ENCODE measurements at regions not wholly inside any gene's neighbourhood (a gene's known extent, or its start where the extent isn't known, plus 50 kb on each side); places are given as distances from the start of the nearest gene placed in this dataset.

DNA sequence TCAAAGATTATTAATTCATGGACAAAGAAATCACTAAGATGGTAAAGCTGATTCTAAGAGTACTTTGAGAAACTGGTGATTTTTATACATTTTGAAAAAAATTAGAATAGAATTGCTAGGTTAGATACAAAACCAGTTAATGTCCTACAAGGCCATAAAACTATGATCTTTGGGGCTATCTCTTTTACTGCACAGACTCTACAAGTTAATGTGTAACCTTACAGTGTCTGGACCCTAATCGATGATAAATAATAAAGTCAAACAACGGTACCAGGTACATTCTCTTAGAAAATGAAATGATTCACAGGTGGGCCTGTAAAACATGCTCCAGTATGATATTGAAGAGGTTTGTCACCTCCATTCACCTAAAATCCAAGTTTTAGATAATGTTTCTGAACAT lies 199.8 kb upstream of the LYZL1 start:
- Histone ChIP-seq H4K20me1 (ENCODE audit: insufficient read depth, low read length) (no peaks in the 10 kb centered on the region), H3K4me1 (ENCODE audit: insufficient read depth, low read length) (no peaks in the 10 kb centered on the region), H3K27ac (ENCODE audit: low read depth, low read length) (no peak overlapping the region), H3K36me3 (ENCODE audit: insufficient read depth, low read length) (no peaks in the 10 kb centered on the region), H3K9me3 (ENCODE audit: insufficient read depth, low read depth, low read length) (no peaks in the 10 kb centered on the region), H3K4me2 (ENCODE audit: low read length) (no peak overlapping the region), H3K27me3 (ENCODE audit: insufficient read depth, low read length) (no peaks in the 10 kb centered on the region), H3K9ac (ENCODE audit: low read length) (no peak overlapping the region), H2AFZ (ENCODE audit: low read depth, low read length) (no peak overlapping the region), H3K4me3 (ENCODE audit: insufficient read depth, low read depth, low read length) (no peak overlapping the region), H3K79me2 (ENCODE audit: insufficient read depth, low read length) (no peaks in the 10 kb centered on the region)
- DNase-seq (ENCODE audit: low read depth) (no peak), FAIRE-seq (no peak)
- no peak for TF ChIP-seq EZH2 (IDR thresholded peaks at IDR 0.05; ENCODE audit: insufficient read depth, low read length)
- TF ChIP-seq, protein P1, sequence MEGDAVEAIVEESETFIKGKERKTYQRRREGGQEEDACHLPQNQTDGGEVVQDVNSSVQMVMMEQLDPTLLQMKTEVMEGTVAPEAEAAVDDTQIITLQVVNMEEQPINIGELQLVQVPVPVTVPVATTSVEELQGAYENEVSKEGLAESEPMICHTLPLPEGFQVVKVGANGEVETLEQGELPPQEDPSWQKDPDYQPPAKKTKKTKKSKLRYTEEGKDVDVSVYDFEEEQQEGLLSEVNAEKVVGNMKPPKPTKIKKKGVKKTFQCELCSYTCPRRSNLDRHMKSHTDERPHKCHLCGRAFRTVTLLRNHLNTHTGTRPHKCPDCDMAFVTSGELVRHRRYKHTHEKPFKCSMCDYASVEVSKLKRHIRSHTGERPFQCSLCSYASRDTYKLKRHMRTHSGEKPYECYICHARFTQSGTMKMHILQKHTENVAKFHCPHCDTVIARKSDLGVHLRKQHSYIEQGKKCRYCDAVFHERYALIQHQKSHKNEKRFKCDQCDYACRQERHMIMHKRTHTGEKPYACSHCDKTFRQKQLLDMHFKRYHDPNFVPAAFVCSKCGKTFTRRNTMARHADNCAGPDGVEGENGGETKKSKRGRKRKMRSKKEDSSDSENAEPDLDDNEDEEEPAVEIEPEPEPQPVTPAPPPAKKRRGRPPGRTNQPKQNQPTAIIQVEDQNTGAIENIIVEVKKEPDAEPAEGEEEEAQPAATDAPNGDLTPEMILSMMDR (IDR thresholded peaks at IDR 0.05; ENCODE audit: insufficient read depth, low read depth, low read length) = no peak
- Mint-ChIP-seq H3K27ac (ENCODE audit: unreplicated experiment) (no peak overlapping the region), H3K27me3 (ENCODE audit: low read depth, unreplicated experiment) (peaks cover 4% of the 10 kb centered on the region), H3K4me3 (ENCODE audit: unreplicated experiment) (no peak overlapping the region), H3K9me3 (ENCODE audit: unreplicated experiment) (peaks cover 12% of the 10 kb centered on the region), H3K4me1 (ENCODE audit: low read depth, unreplicated experiment) (no peaks in the 10 kb centered on the region), H3K36me3 (ENCODE audit: low read depth, unreplicated experiment) (peaks cover 5% of the 10 kb centered on the region)

DNA sequence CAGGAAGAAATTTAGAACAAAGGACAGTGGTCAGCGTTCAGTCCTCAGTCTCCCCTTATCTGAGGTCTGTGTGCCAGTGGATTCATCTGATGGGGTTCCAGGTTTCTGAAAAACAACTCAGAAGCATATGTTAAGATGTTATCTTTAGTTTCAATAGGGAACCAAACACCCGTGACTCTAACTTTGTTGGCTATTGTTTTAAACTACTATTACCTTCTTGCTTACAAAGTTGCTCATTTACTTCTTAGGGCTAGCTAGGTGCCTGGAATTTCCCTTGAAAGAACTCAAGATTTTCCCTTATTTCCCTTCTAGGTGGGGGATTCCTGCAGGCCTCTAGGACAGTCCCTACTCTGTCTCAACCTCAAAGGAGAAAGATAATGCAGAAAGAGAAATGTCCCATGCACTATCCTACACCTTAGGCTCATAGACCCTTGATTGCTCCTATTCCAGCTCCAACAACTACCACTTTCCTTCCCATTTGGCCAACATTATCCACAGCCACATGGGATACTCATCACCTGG lies 192.5 kb upstream of the LYZL1 start:
- Mint-ChIP-seq H3K4me1 (ENCODE audit: low read depth, unreplicated experiment) (no peaks in the 10 kb centered on the region), H3K36me3 (ENCODE audit: low read depth, unreplicated experiment) (peaks cover 5% of the 10 kb centered on the region), H3K27me3 (ENCODE audit: low read depth, unreplicated experiment) (no peaks in the 10 kb centered on the region), H3K27ac (ENCODE audit: unreplicated experiment) (no peak overlapping the region), H3K4me3 (ENCODE audit: unreplicated experiment) (no peak overlapping the region), H3K9me3 (ENCODE audit: unreplicated experiment) (peaks cover 8% of the 10 kb centered on the region)
- FAIRE-seq (no peak), DNase-seq (ENCODE audit: low read depth) (no peak)
- Histone ChIP-seq H3K9ac (ENCODE audit: low read length) (no peak overlapping the region), H2AFZ (ENCODE audit: low read depth, low read length) (no peak overlapping the region), H3K4me1 (ENCODE audit: insufficient read depth, low read length) (no peaks in the 10 kb centered on the region), H3K79me2 (ENCODE audit: insufficient read depth, low read length) (no peaks in the 10 kb centered on the region), H3K9me3 (ENCODE audit: insufficient read depth, low read depth, low read length) (no peaks in the 10 kb centered on the region), H3K4me2 (ENCODE audit: low read length) (no peak overlapping the region), H3K36me3 (ENCODE audit: insufficient read depth, low read length) (no peaks in the 10 kb centered on the region), H3K4me3 (ENCODE audit: insufficient read depth, low read depth, low read length) (no peak overlapping the region), H4K20me1 (ENCODE audit: insufficient read depth, low read length) (no peaks in the 10 kb centered on the region), H3K27me3 (ENCODE audit: insufficient read depth, low read length) (peaks cover 3% of the 10 kb centered on the region), H3K27ac (ENCODE audit: low read depth, low read length) (no peak overlapping the region)
- TF ChIP-seq, protein P1 (IDR thresholded peaks at IDR 0.05; ENCODE audit: insufficient read depth, low read depth, low read length) = no peak
- TF ChIP-seq EZH2 (IDR thresholded peaks at IDR 0.05; ENCODE audit: insufficient read depth, low read length) = no peak

DNA sequence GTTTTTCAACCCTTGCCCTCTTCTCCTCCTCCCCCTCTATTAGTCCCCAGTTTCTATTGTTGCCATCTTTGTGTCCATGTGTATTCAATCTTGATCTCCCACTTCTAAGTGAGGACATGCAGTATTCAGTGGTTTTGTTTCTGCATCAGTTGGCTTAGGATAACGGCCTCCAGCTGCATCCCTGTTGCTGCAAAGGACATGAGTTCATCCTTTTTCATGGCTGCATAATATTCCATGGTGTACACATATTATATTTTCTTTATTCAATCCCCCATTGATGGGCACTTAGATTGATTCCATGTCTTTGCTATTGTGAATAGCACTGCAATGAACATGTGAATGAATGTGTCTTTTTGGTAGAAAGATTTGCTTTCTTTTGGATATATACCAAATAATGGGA lies 190.4 kb upstream of the LYZL1 start:
- Mint-ChIP-seq H3K4me3 (ENCODE audit: unreplicated experiment) (no peak overlapping the region), H3K9me3 (ENCODE audit: unreplicated experiment) (peaks cover 6% of the 10 kb centered on the region), H3K27me3 (ENCODE audit: low read depth, unreplicated experiment) (no peaks in the 10 kb centered on the region), H3K27ac (ENCODE audit: unreplicated experiment) (no peak overlapping the region), H3K36me3 (ENCODE audit: low read depth, unreplicated experiment) (peaks cover 4% of the 10 kb centered on the region), H3K4me1 (ENCODE audit: low read depth, unreplicated experiment) (peaks cover 6% of the 10 kb centered on the region)
- Histone ChIP-seq H3K79me2 (ENCODE audit: insufficient read depth, low read length) (no peaks in the 10 kb centered on the region), H3K4me1 (ENCODE audit: insufficient read depth, low read length) (no peaks in the 10 kb centered on the region), H3K9ac (ENCODE audit: low read length) (no peak overlapping the region), H4K20me1 (ENCODE audit: insufficient read depth, low read length) (no peaks in the 10 kb centered on the region), H3K27ac (ENCODE audit: low read depth, low read length) (no peak overlapping the region), H3K36me3 (ENCODE audit: insufficient read depth, low read length) (no peaks in the 10 kb centered on the region), H3K4me2 (ENCODE audit: low read length) (no peak overlapping the region), H3K9me3 (ENCODE audit: insufficient read depth, low read depth, low read length) (no peaks in the 10 kb centered on the region), H3K4me3 (ENCODE audit: insufficient read depth, low read depth, low read length) (no peak overlapping the region), H2AFZ (ENCODE audit: low read depth, low read length) (no peak overlapping the region), H3K27me3 (ENCODE audit: insufficient read depth, low read length) (peaks cover 3% of the 10 kb centered on the region)
- DNase-seq (ENCODE audit: low read depth) (no peak), FAIRE-seq (no peak)
- no peak for TF ChIP-seq EZH2 (IDR thresholded peaks at IDR 0.05; ENCODE audit: insufficient read depth, low read length)
- TF ChIP-seq, protein P1 (IDR thresholded peaks at IDR 0.05; ENCODE audit: insufficient read depth, low read depth, low read length) = no peak
